ENCODE measurements at regions not wholly inside any gene's neighbourhood (a gene's known extent, or its start where the extent isn't known, plus 50 kb on each side); places are given as distances from the start of the nearest gene placed in this dataset.
"Not testable (repeated sequence)": the region's sequence is repeated elsewhere in the genome, so short reads cannot be mapped to it uniquely, and the experiment has no call there.

DNA sequence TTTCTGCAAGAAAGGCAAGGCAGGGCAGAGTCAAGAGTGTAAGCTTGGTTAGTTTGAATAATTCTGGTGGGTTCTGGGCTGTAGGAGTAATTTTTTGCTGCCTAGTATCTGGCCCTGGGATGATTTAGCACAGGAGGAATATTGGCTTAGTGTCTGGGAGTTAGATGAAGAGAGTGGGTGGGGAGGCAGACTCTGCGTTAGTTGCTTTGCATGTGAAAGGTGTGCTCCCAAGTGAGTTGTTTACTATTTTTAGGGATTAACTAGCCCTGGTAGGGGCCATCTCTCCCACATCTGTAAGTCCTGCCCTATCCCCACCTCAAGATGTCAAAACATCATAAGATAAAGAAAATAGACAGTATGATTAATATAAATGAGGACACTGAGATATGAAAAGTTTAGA is 249.7 kb downstream of the LRIG3 start:
- H3K36me3 ChIP-seq (ENCODE audit: low read depth, low read length): no peaks in the 10 kb centered on the region
- POLR2A ChIA-PET (ENCODE audit: unreplicated experiment): no interaction called here
- no TSS peak for BruUV-seq (replicated peaks)
- intact Hi-C loops (cut with micrococcal nuclease): no loop called here
- no peaks in the 10 kb centered on the region for H4K20me1 ChIP-seq (ENCODE audit: low read length)
- H3K9me3 ChIP-seq (ENCODE audit: low read length): no peaks in the 10 kb centered on the region
- H3K79me2 ChIP-seq (ENCODE audit: low read length): no peaks in the 10 kb centered on the region
- H3K27ac ChIP-seq (ENCODE audit: low read length): no peak overlapping the region
- TF ChIP-seq, protein P1, sequence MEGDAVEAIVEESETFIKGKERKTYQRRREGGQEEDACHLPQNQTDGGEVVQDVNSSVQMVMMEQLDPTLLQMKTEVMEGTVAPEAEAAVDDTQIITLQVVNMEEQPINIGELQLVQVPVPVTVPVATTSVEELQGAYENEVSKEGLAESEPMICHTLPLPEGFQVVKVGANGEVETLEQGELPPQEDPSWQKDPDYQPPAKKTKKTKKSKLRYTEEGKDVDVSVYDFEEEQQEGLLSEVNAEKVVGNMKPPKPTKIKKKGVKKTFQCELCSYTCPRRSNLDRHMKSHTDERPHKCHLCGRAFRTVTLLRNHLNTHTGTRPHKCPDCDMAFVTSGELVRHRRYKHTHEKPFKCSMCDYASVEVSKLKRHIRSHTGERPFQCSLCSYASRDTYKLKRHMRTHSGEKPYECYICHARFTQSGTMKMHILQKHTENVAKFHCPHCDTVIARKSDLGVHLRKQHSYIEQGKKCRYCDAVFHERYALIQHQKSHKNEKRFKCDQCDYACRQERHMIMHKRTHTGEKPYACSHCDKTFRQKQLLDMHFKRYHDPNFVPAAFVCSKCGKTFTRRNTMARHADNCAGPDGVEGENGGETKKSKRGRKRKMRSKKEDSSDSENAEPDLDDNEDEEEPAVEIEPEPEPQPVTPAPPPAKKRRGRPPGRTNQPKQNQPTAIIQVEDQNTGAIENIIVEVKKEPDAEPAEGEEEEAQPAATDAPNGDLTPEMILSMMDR (conservative IDR thresholded peaks at IDR 0.05; ENCODE audit: low read depth, low read length): no peak
- TF ChIP-seq EZH2 (IDR thresholded peaks at IDR 0.05; ENCODE audit: low read length, unreplicated experiment): no peak
- TF ChIP-seq EZH2phosphoT487 (IDR thresholded peaks at IDR 0.05; ENCODE audit: borderline replicate concordance, low read length): no peak
- H3K27me3 ChIP-seq (ENCODE audit: low read length): no peaks in the 10 kb centered on the region
- DNase-seq (no peak), ATAC-seq (no peak)
- CTCF ChIA-PET: no interaction called here
- no peak overlapping the region for H3K9ac ChIP-seq (ENCODE audit: low read length)
- H3K9me2 ChIP-seq (replicated peaks; ENCODE audit: low read length): peaks cover 4% of the 10 kb centered on the region; the same call in 1 of the 2 replicates
- no peak overlapping the region for H3K4me2 ChIP-seq (ENCODE audit: low read length)
- no peaks in the 10 kb centered on the region for H3K4me1 ChIP-seq (ENCODE audit: insufficient read depth, low read length)
- H3F3A ChIP-seq (ENCODE audit: low read length, unreplicated experiment): no peaks in the 10 kb centered on the region
- no peak overlapping the region for H3K4me3 ChIP-seq (ENCODE audit: low read length)
- H2AFZ ChIP-seq (ENCODE audit: low read length): no peak overlapping the region

DNA sequence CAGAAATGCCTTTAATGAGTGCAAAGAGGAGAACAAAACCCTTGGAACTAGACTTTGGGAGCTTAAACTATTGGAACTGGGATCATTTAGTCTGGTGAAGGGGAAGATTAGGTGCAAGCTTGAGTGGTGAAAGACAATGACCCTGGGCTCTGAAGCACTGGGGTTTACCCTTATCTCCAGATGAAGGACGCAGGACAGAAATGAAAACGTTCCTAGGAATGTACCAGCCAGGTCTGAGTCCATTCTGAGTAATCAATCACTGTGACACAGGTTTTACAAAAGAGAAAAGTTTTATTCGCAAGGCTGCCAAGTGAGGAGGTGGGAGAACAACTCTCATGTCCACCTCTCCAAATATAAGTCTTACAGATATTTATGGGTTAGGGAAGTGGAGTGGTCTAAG is 249.1 kb downstream of the LRIG3 start:
- no peaks in the 10 kb centered on the region for H3K27me3 ChIP-seq (ENCODE audit: low read length)
- H2AFZ ChIP-seq (ENCODE audit: low read length): no peak overlapping the region
- DNase-seq (no peak), ATAC-seq (no peak)
- H3F3A ChIP-seq (ENCODE audit: low read length, unreplicated experiment): no peaks in the 10 kb centered on the region
- TF ChIP-seq, protein P1 (conservative IDR thresholded peaks at IDR 0.05; ENCODE audit: low read depth, low read length): no peak
- TF ChIP-seq EZH2phosphoT487 (IDR thresholded peaks at IDR 0.05; ENCODE audit: borderline replicate concordance, low read length) (no peak), EZH2 (IDR thresholded peaks at IDR 0.05; ENCODE audit: low read length, unreplicated experiment) (no peak)
- H3K36me3 ChIP-seq (ENCODE audit: low read depth, low read length): no peaks in the 10 kb centered on the region
- H3K4me3 ChIP-seq (ENCODE audit: low read length): no peak overlapping the region
- peaks cover 4% of the 10 kb centered on the region; the same call in 1 of the 2 replicates for H3K9me2 ChIP-seq (replicated peaks; ENCODE audit: low read length)
- no peak overlapping the region for H3K4me2 ChIP-seq (ENCODE audit: low read length)
- H4K20me1 ChIP-seq (ENCODE audit: low read length): no peaks in the 10 kb centered on the region
- CTCF ChIA-PET: no interaction called here
- no TSS peak for BruUV-seq (replicated peaks)
- H3K27ac ChIP-seq (ENCODE audit: low read length): no peak overlapping the region
- H3K9ac ChIP-seq (ENCODE audit: low read length): no peak overlapping the region
- H3K4me1 ChIP-seq (ENCODE audit: insufficient read depth, low read length): no peaks in the 10 kb centered on the region
- POLR2A ChIA-PET (ENCODE audit: unreplicated experiment): no interaction called here
- no peaks in the 10 kb centered on the region for H3K79me2 ChIP-seq (ENCODE audit: low read length)
- no peaks in the 10 kb centered on the region for H3K9me3 ChIP-seq (ENCODE audit: low read length)
- intact Hi-C loops (cut with micrococcal nuclease): no loop called here

DNA sequence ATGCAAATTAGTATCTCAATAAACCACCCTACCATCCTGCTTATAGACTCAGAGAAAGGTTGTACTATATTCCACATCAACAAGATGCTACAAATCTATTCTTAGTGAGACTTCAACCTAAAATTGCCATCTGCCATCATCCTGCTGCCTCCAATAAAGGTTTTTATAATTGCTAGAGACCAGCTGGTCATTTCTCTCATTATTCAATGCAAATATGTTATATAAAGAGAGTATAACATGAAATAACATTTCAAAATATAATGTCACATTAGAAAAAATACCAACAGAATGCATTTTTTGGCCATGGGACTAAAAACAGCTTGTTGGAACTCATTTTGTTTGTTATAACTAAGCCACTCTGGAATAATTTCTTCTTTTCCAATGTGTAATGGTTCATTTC is 247.3 kb downstream of the LRIG3 start:
- H3K9me2 ChIP-seq (replicated peaks; ENCODE audit: low read length): peaks cover 4% of the 10 kb centered on the region; the same call in 1 of the 2 replicates
- no peaks in the 10 kb centered on the region for H3K27me3 ChIP-seq (ENCODE audit: low read length)
- no peaks in the 10 kb centered on the region for H3K79me2 ChIP-seq (ENCODE audit: low read length)
- H2AFZ ChIP-seq (ENCODE audit: low read length): no peak overlapping the region
- H3K36me3 ChIP-seq (ENCODE audit: low read depth, low read length): no peaks in the 10 kb centered on the region
- no peaks in the 10 kb centered on the region for H3F3A ChIP-seq (ENCODE audit: low read length, unreplicated experiment)
- BruUV-seq (replicated peaks): no TSS peak
- intact Hi-C loops (cut with micrococcal nuclease): no loop called here
- no peak overlapping the region for H3K4me2 ChIP-seq (ENCODE audit: low read length)
- no peak overlapping the region for H3K9ac ChIP-seq (ENCODE audit: low read length)
- POLR2A ChIA-PET (ENCODE audit: unreplicated experiment): no interaction called here
- CTCF ChIA-PET: no interaction called here
- ATAC-seq (no peak), DNase-seq (no peak)
- H3K4me3 ChIP-seq (ENCODE audit: low read length): no peak overlapping the region
- peaks cover under 1% of the 10 kb centered on the region; the same call in 1 of the 2 replicates for H3K9me3 ChIP-seq (ENCODE audit: low read length)
- H4K20me1 ChIP-seq (ENCODE audit: low read length): no peaks in the 10 kb centered on the region
- no peaks in the 10 kb centered on the region for H3K4me1 ChIP-seq (ENCODE audit: insufficient read depth, low read length)
- no peak overlapping the region for H3K27ac ChIP-seq (ENCODE audit: low read length)
- TF ChIP-seq EZH2phosphoT487 (IDR thresholded peaks at IDR 0.05; ENCODE audit: borderline replicate concordance, low read length): no peak
- no peak for TF ChIP-seq EZH2 (IDR thresholded peaks at IDR 0.05; ENCODE audit: low read length, unreplicated experiment)
- TF ChIP-seq, protein P1 (conservative IDR thresholded peaks at IDR 0.05; ENCODE audit: low read depth, low read length): no peak

DNA sequence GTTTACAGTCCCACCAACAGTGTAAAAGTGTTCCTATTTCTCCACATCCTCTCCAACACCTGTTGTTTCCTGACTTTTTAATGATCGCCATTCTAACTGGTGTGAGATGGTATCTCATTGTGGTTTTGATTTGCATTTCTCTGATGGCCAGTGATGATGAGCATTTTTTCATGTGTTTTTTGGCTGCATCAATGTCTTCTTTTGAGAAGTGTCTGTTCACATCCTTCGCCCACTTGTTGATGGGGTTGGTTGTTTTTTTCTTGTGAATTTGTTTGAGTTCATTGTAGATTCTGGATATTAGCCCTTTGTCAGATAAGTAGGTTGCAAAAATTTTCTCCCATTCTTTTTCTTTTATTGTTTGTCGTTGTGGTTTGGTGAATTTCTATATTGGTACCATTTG is 242.5 kb downstream of the LRIG3 start:
- H3K36me3 ChIP-seq (ENCODE audit: low read depth, low read length); H3K4me3 ChIP-seq (ENCODE audit: low read length); intact Hi-C loops (cut with micrococcal nuclease); H4K20me1 ChIP-seq (ENCODE audit: low read length); ATAC-seq; CTCF ChIA-PET; H3F3A ChIP-seq (ENCODE audit: low read length, unreplicated experiment); H2AFZ ChIP-seq (ENCODE audit: low read length); DNase-seq; H3K9me2 ChIP-seq (replicated peaks; ENCODE audit: low read length); H3K4me1 ChIP-seq (ENCODE audit: insufficient read depth, low read length); BruUV-seq (replicated peaks); POLR2A ChIA-PET (ENCODE audit: unreplicated experiment); H3K27me3 ChIP-seq (ENCODE audit: low read length); H3K9ac ChIP-seq (ENCODE audit: low read length); H3K27ac ChIP-seq (ENCODE audit: low read length); H3K79me2 ChIP-seq (ENCODE audit: low read length); H3K4me2 ChIP-seq (ENCODE audit: low read length): not testable (repeated sequence)
- H3K9me3 ChIP-seq (ENCODE audit: low read length): peaks cover 15% of the 10 kb centered on the region; the same call in 1 of the 2 replicates
